Stimulated activated CD4-positive, alpha-beta T cell treated with anti-CD3 and anti-CD28 coated beads, Interleukin-1b, Interleukin-23, amount 100 ng/mL, for 1 hour (primary cell): ENCODE measurements at regions not wholly inside any gene's neighbourhood (a gene's known extent, or its start where the extent isn't known, plus 50 kb on each side); places are given as distances from the start of the nearest gene placed in this dataset.

ENCODE experiments used
- DNase-seq, 2 donors: peaks; one replicate each; pipeline ENCODE4 v3.0.0-alpha.2; 2020; ENCODE audit warnings: low read depth in 2 of 2

GRCh38 chr5:2011481-2012411 lies 129.0 kb upstream of the IRX4 start:
- no peak for DNase-seq

- no peak for DNase-seq
Observed at GRCh38 chr5:2010940-2011339, 128.2 kb upstream of the IRX4 start.

GRCh38 chr5:2009986-2010914 lies 127.5 kb upstream of the IRX4 start:
- no peak for DNase-seq

- no peak for DNase-seq
Observed at GRCh38 chr5:2008851-2009629, 126.3 kb upstream of the IRX4 start.

- DNase-seq, result no peak
Observed at GRCh38 chr5:2007878-2008501, 125.3 kb upstream of the IRX4 start.

GRCh38 chr5:2007496-2007877 lies 124.8 kb upstream of the IRX4 start:
- DNase-seq, result no peak

- DNase-seq, result no peak
Observed at GRCh38 chr5:2006971-2007291, 124.2 kb upstream of the IRX4 start.

- DNase-seq, result no peak
Observed at GRCh38 chr5:2006193-2006970, 123.7 kb upstream of the IRX4 start.

- no peak for DNase-seq
Observed at GRCh38 chr5:2005101-2006041, 122.6 kb upstream of the IRX4 start.

- no peak for DNase-seq
Observed at GRCh38 chr5:2003690-2004365, 121.1 kb upstream of the IRX4 start.

- DNase-seq, result no peak
Observed at GRCh38 chr5:2003206-2003605, 120.5 kb upstream of the IRX4 start.

- no peak for DNase-seq
Observed at GRCh38 chr5:2001300-2001699, 118.6 kb upstream of the IRX4 start.

GRCh38 chr5:2000591-2000990 lies 117.9 kb upstream of the IRX4 start:
- DNase-seq, result no peak

- DNase-seq, result no peak
Observed at GRCh38 chr5:1999794-2000193, 117.1 kb upstream of the IRX4 start.

GRCh38 chr5:1998716-1999317 lies 116.1 kb upstream of the IRX4 start:
- no peak for DNase-seq

- DNase-seq, result no peak
Observed at GRCh38 chr5:1998348-1998669, 115.6 kb upstream of the IRX4 start.

- DNase-seq, result no peak
Observed at GRCh38 chr5:1997640-1998347, 115.1 kb upstream of the IRX4 start.

GRCh38 chr5:1995491-1995890 lies 112.8 kb upstream of the IRX4 start:
- DNase-seq, result no peak
